Islet of Langerhans (tissue), 1 donor: ENCODE measurements at regions not wholly inside any gene's neighbourhood (a gene's known extent, or its start where the extent isn't known, plus 50 kb on each side); places are given as distances from the start of the nearest gene placed in this dataset.
"Not testable (repeated sequence)": the region's sequence is repeated elsewhere in the genome, so short reads cannot be mapped to it uniquely, and the experiment has no call there.

Experiments used
- FAIRE-seq: peaks from one replicate; lab custom pipeline; 2011; peaks lifted over from hg19 to GRCh38; lab: Jason Lieb, UNC

- no peak for FAIRE-seq
These were observed 176.2 kb upstream of the TPM1 start for GRCh38 chr15:62866366-62866765.

DNA sequence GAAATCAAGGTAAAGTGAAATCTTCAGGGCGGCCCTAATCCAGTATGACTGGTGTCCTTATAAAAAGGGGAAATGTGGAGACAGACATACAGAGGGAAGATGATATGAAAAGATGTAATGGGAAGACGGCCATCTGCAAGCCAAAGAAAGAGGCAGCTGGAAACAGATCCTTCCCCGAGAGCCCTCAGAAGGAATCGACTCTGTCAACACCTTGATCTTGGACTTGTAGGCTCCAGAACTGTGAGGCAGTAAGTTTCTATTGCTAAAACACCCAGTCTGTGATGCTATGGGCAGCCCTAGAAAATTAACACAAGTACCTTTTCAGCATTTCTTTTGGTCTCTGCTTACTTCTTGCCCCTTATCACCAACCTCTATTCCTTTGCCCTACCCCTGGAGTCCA is 174.7 kb upstream of the TPM1 start:
- FAIRE-seq: no peak

- FAIRE-seq: no peak
These were observed 174.0 kb upstream of the TPM1 start for GRCh38 chr15:62868507-62868906.

GRCh38 chr15:62869116-62869515 is 173.4 kb upstream of the TPM1 start:
- no peak for FAIRE-seq

GRCh38 chr15:62870216-62870615 is 172.3 kb upstream of the TPM1 start:
- FAIRE-seq: no peak

DNA sequence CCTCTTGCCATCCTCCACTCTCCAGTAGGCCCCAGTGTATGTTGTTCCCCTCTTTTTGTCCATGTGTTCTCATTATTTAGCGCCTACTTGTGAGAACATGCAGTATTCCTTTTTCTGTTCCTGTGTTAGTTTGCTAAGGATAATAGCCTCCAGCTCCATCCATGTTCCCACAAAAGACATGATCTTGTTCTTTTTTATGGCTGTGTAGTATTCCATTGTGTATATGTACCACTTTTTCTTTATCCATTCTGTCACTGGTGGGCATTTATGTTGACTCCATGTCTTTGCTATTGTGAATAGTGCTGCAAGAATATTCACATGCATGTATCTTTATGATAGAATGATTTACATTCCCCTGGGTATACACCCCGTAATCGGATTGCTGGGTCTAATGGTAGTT is 171.8 kb upstream of the TPM1 start:
- FAIRE-seq: not testable (repeated sequence)

DNA sequence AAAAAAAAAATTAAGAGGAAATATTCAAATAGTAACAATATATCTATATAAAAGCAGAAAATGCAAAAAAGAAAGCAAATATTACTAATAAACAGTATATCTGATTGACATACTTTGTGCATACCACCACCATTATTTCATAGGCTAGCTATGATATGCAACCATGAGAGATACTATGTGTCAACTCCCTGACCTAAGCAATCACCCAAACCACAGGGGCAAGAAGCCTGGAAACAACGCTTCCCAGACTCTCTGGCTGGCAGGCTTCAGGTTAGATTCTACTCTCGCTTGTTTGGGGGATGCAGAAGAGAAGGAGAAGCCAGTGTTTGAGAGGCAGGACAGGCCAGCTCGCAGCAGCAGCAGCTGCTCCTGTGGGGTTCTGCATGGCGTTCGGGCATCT is 169.3 kb upstream of the TPM1 start:
- FAIRE-seq: no peak

GRCh38 chr15:62874064-62874463 is 168.5 kb upstream of the TPM1 start:
- no peak for FAIRE-seq

DNA sequence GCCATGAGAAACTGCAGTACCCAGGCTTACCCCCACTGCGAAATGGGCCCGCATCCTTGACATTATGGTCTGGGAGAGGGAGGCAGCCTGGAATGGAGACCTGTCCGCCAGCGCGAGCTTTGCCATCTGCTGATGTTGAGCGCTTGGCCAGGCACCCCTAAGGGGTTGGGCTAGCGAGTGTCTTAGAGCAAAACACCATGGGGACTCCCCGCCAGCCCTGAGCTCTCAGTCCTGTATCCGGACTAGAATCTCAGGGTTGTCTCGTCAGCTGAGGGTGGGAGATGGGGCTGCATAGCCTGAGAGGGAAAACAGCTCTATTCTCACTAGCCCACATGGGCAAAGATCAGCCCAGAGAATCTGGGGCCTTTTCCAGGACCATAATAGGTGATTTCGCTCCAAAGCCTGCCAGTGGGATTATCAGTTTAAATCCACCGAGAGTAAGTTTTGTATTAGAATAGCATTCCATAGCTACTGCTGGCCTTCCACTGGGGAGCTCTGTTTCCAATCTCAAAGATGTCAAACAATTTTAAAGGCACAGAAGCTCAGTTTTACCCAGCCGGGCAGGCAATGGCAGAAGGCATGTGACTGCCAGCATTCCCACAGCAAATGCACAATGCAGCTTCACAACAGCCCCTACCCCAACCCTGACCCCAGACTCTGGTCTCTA is 167.5 kb upstream of the TPM1 start:
- FAIRE-seq: no peak

GRCh38 chr15:62875626-62876021 is 166.9 kb upstream of the TPM1 start:
- no peak for FAIRE-seq

GRCh38 chr15:62877276-62877857 is 165.2 kb upstream of the TPM1 start:
- no peak for FAIRE-seq

GRCh38 chr15:62878070-62878469 is 164.5 kb upstream of the TPM1 start:
- FAIRE-seq: no peak

GRCh38 chr15:62879770-62880169 is 162.8 kb upstream of the TPM1 start:
- no peak for FAIRE-seq

- FAIRE-seq: no peak
These were observed 162.3 kb upstream of the TPM1 start for GRCh38 chr15:62880278-62880677.

DNA sequence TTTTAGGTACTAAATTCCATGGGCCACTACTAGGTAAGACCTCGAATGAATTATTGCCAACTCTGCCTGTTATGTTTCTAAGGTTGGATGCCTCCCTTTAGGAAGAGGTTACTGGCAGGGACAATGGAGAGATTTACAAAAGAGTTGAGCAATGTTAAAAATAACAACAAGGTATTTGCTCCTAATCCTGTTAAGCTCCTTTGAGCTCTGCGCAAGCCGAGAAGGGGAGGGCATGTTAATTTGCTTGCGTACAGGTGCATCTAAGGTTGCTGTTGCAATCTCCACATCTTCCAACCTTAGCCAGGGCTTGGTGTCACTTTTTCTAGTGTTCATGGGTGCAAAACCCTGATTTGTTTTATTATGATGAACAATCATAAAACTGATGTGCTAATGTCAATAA is 161.5 kb upstream of the TPM1 start:
- FAIRE-seq: no peak

- no peak for FAIRE-seq
These were observed 158.5 kb upstream of the TPM1 start for GRCh38 chr15:62883938-62884479.

- no peak for FAIRE-seq
These were observed 156.0 kb upstream of the TPM1 start for GRCh38 chr15:62886431-62887071.

GRCh38 chr15:62887113-62887570 is 155.4 kb upstream of the TPM1 start:
- FAIRE-seq: no peak

DNA sequence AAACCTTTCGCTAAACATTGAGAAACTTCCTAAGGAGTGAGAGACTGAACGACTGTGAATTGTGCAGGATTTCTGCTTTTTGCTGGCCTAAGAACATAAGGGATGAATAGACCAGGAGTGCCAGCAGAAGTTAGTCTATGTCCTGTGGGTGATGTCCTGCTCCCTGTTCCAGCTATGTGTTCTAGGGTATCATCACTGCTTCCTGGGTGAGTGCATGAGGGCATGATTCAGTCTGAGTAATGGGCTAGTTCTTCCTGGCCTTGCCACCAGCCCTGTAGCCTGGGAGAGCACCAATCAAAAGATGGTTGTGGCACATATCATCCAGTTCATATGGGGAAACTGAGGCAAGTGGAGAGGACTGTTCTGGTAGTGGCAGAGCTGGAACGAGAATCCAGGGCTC is 153.9 kb upstream of the TPM1 start:
- no peak for FAIRE-seq

DNA sequence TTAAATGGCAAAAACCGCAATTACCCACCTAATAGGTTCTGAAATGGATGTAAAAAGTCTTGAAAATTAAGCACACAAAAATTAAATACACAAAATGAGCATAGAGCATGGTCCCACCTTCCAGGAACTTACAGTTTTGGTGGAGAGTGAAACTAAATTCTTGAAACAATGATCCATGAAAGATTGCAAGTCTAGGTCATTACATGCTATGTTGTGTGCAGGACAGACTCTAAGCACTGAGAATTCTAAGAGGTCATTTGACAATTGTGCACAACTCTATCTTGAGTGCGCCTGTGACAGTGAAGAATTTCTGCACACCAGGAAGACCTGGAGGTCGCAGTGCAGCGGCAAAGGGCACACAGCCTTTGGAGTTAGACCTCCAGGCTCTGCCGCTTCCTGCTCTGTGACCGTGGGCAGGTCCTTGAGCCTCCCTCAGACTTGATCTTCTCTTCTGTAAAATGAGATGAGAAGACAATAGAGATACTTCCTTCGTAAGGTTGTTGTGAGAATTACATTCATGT is 153.3 kb upstream of the TPM1 start:
- FAIRE-seq: no peak

DNA sequence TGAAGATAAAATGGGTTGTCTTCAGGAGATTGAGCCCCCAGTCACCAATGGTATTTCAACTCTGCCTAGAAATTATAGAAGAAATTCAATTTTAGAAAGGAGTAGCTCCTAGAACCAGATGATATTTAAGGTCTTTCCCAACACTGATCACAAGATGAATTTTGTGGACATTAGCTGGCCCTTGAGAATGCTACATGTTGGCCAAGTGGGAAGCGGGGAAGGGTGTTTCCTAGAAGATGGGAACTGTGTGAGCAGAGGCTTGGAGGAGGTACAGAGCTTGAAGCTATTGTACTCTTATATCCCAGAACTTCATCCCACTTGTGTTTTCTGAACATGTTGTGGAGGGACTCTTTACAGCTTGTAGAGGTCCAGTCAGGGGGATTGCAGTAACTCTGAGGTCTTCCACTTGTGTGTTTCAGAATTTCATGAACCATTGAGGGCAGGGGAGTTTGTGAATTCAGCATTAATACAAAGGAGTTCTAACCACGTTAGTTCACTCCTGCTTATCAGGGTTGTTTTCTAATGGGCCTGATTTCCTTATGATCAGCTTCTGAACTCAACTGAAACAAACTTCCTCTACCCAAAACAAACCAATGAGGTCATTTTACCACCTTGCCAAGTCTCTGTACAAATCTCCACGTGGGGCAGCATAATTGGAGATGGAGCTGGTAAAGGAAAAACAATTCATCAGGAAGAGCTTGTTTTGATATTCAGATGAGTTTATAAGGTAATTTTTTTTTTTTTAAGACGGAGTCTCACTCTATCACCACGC is 152.6 kb upstream of the TPM1 start:
- FAIRE-seq: no peak

- FAIRE-seq: no peak
These were observed 148.0 kb upstream of the TPM1 start for GRCh38 chr15:62894322-62895085.
